ENCODE measurements at regions not wholly inside any gene's neighbourhood (a gene's known extent, or its start where the extent isn't known, plus 50 kb on each side); places are given as distances from the start of the nearest gene placed in this dataset.

GRCh38 chr18:1246827-1247226 lies 342.2 kb downstream of the ADCYAP1 start (continued):
- TF ChIP-seq MAX (IDR thresholded peaks at IDR 0.05; ENCODE audit: low read depth) (no peak), MXI1 (IDR thresholded peaks at IDR 0.05; ENCODE audit: low read depth, low read length) (no peak), GATA2 (CRISPR knock-in tag; IDR thresholded peaks at IDR 0.05) (no peak), USF2 (IDR thresholded peaks at IDR 0.05; ENCODE audit: borderline replicate concordance, low read depth, low read length) (no peak), SIN3A (IDR thresholded peaks at IDR 0.05; ENCODE audit: borderline replicate concordance, low read depth, low read length) (no peak), FOSL2 (IDR thresholded peaks at IDR 0.05; ENCODE audit: borderline replicate concordance, low read depth) (no peak), ELF1 (IDR thresholded peaks at IDR 0.05) (no peak), RFX5 (IDR thresholded peaks at IDR 0.05; ENCODE audit: low read length) (no peak)

GRCh38 chr18:1252534-1252933 lies 347.9 kb downstream of the ADCYAP1 start:
- no peak overlapping the region for H2AFZ ChIP-seq (ENCODE audit: low read depth)
- POLR2A ChIA-PET = no interaction called here
- no peaks in the 10 kb centered on the region for H3K79me2 ChIP-seq (ENCODE audit: insufficient read depth)
- H3K36me3 ChIP-seq (replicated peaks in 1 of 2; ENCODE audit: control insufficient read depth in 1 of 2, insufficient read depth in 2 of 2, low read length in 1 of 2) = no peaks in the 10 kb centered on the region
- TF ChIP-seq RFX5 (IDR thresholded peaks at IDR 0.05; ENCODE audit: low read length) (no peak), SIN3A (IDR thresholded peaks at IDR 0.05; ENCODE audit: borderline replicate concordance, low read depth, low read length) (no peak), NFIC (IDR thresholded peaks at IDR 0.05; ENCODE audit: borderline replicate concordance) (no peak), TCF12 (IDR thresholded peaks at IDR 0.05) (no peak), ZBTB33 (IDR thresholded peaks at IDR 0.05; ENCODE audit: borderline replicate concordance, low read depth) (no peak)
- CTCF ChIA-PET = no interaction called here
- H3K9me2 ChIP-seq = no peaks in the 10 kb centered on the region
- no peaks in the 10 kb centered on the region for H4K20me1 ChIP-seq (ENCODE audit: insufficient read depth)
- no peak overlapping the region for H3K9ac ChIP-seq
- no peaks in the 10 kb centered on the region for H3F3A ChIP-seq (replicated peaks; ENCODE audit: insufficient read depth)
- WGBS (ENCODE audit: low lambda C conversion rate) = 21% methylated on average over 1 of the region's 1 CpG
- no peak for DNase-seq
- H3K27me3 ChIP-seq (ENCODE audit: insufficient read depth) = no peaks in the 10 kb centered on the region
- no peak overlapping the region for H3K4me3 ChIP-seq (ENCODE audit: low read depth in 2 of 2, low read length in 1 of 2)
- no peaks in the 10 kb centered on the region for H3K4me1 ChIP-seq (ENCODE audit: control insufficient read depth in 1 of 2, insufficient read depth in 2 of 2, low read depth in 1 of 2, low read length in 1 of 2)
- no peak overlapping the region for H3K27ac ChIP-seq (ENCODE audit: low read depth in 2 of 2, low read length in 1 of 2)
- no peaks in the 10 kb centered on the region for H3K9me3 ChIP-seq
- H3K4me2 ChIP-seq = no peak overlapping the region

GRCh38 chr18:1252936-1253335 lies 348.3 kb downstream of the ADCYAP1 start:
- Histone ChIP-seq H3K9me2 (no peaks in the 10 kb centered on the region), H2AFZ (ENCODE audit: low read depth) (no peak overlapping the region), H3K79me2 (ENCODE audit: insufficient read depth) (no peaks in the 10 kb centered on the region), H3K9me3 (no peaks in the 10 kb centered on the region), H3K27ac (ENCODE audit: low read depth in 2 of 2, low read length in 1 of 2) (no peak overlapping the region), H3K4me1 (ENCODE audit: control insufficient read depth in 1 of 2, insufficient read depth in 2 of 2, low read depth in 1 of 2, low read length in 1 of 2) (no peaks in the 10 kb centered on the region), H4K20me1 (ENCODE audit: insufficient read depth) (no peaks in the 10 kb centered on the region), H3K36me3 (replicated peaks in 1 of 2; ENCODE audit: control insufficient read depth in 1 of 2, insufficient read depth in 2 of 2, low read length in 1 of 2) (no peaks in the 10 kb centered on the region), H3K4me3 (ENCODE audit: low read depth in 2 of 2, low read length in 1 of 2) (no peak overlapping the region), H3K27me3 (ENCODE audit: insufficient read depth) (no peaks in the 10 kb centered on the region), H3K4me2 (no peak overlapping the region), H3K9ac (no peak overlapping the region), H3F3A (replicated peaks; ENCODE audit: insufficient read depth) (no peaks in the 10 kb centered on the region)
- no peak for DNase-seq
- ChIA-PET POLR2A (no interaction called here), CTCF (no interaction called here)
- WGBS (ENCODE audit: low lambda C conversion rate) = 10% methylated on average over 1 of the region's 1 CpG
- TF ChIP-seq MEF2A (IDR thresholded peaks at IDR 0.05; ENCODE audit: borderline replicate concordance, low read depth) (no peak), GATA2 (CRISPR knock-in tag; IDR thresholded peaks at IDR 0.05) (no peak), NFIC (IDR thresholded peaks at IDR 0.05; ENCODE audit: borderline replicate concordance) (no peak), RFX5 (IDR thresholded peaks at IDR 0.05; ENCODE audit: low read length) (no peak), MAX (IDR thresholded peaks at IDR 0.05; ENCODE audit: low read depth) (no peak), GABPA (IDR thresholded peaks at IDR 0.05; ENCODE audit: low read depth) (no peak), REST (IDR thresholded peaks at IDR 0.05; ENCODE audit: low read depth, low read length) (no peak), CHD2 (IDR thresholded peaks at IDR 0.05; ENCODE audit: low read length, partially characterized antibody) (no peak), TCF12 (IDR thresholded peaks at IDR 0.05) (no peak), YY1 (IDR thresholded peaks at IDR 0.05; ENCODE audit: low read depth) (no peak), RCOR1 (IDR thresholded peaks at IDR 0.05; ENCODE audit: low read length) (no peak), NRF1 (IDR thresholded peaks at IDR 0.05; ENCODE audit: low read depth, low read length) (no peak), RAD21 (IDR thresholded peaks at IDR 0.05; ENCODE audit: low read length) (no peak), SIN3A (IDR thresholded peaks at IDR 0.05; ENCODE audit: borderline replicate concordance, low read depth, low read length) (no peak), JUND (IDR thresholded peaks at IDR 0.05) (no peak), ELF1 (IDR thresholded peaks at IDR 0.05) (no peak), FOXM1 (IDR thresholded peaks at IDR 0.05; ENCODE audit: low read depth) (no peak)

Measured in SK-N-SH (cell line).